ENCODE measurements at regions not wholly inside any gene's neighbourhood (a gene's known extent, or its start where the extent isn't known, plus 50 kb on each side); places are given as distances from the start of the nearest gene placed in this dataset.

DNA sequence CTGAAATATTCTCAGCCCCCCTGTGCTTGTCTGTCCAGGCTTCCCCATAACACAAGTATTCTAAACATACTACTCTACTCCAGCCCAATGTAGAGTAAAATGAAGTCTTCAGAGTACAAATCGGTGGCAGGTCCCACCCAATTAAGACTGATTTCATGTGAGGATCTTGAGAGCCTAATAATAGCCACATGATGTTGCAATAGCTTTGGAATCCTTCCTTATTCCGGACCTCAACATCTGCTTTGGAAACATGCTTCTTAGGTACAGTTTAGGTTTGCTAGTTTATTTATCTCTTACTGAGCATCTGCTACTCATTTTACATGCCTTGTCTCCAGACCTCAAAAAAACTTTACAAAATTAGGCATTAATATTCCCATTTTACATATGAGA is 207.3 kb upstream of the RAB6C start:
- TF ChIP-seq, protein P1, sequence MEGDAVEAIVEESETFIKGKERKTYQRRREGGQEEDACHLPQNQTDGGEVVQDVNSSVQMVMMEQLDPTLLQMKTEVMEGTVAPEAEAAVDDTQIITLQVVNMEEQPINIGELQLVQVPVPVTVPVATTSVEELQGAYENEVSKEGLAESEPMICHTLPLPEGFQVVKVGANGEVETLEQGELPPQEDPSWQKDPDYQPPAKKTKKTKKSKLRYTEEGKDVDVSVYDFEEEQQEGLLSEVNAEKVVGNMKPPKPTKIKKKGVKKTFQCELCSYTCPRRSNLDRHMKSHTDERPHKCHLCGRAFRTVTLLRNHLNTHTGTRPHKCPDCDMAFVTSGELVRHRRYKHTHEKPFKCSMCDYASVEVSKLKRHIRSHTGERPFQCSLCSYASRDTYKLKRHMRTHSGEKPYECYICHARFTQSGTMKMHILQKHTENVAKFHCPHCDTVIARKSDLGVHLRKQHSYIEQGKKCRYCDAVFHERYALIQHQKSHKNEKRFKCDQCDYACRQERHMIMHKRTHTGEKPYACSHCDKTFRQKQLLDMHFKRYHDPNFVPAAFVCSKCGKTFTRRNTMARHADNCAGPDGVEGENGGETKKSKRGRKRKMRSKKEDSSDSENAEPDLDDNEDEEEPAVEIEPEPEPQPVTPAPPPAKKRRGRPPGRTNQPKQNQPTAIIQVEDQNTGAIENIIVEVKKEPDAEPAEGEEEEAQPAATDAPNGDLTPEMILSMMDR (IDR thresholded peaks at IDR 0.05), result no peak
- no peak for TF ChIP-seq POLR2A (IDR thresholded peaks at IDR 0.05)

Data from testis (tissue), 2 donors.